Calu3 (cell line): ENCODE measurements at regions not wholly inside any gene's neighbourhood (a gene's known extent, or its start where the extent isn't known, plus 50 kb on each side); places are given as distances from the start of the nearest gene placed in this dataset.

Source experiments
- BruUV-seq: library from RNA; stranded (reverse); fragments of 400-500 nt; replicated peaks from 2 replicates; lab custom pipeline; 2021; lab: Mats Ljungman, UMichigan
- CTCF ChIA-PET: fragments of 300-600 bp; sonication (Branson Sonifier 250); formaldehyde crosslinking; loops from one replicate; lab custom pipeline; 2022; ENCODE audit warnings: antibody characterized with exemption; lab: Charles Lee
- DNase-seq: peaks from one replicate; pipeline ENCODE4 v3.0.0; 2022
- H3K27ac Mint-ChIP-seq: one replicate; pipeline ENCODE4 v1.8.0; 2022; ENCODE audit warnings: mixed read lengths; ENCODE audit not compliant: unreplicated experiment
- H3K27me3 Mint-ChIP-seq: one replicate; pipeline ENCODE4 v1.8.0; 2022; ENCODE audit warnings: mixed read lengths; ENCODE audit not compliant: unreplicated experiment
- H3K36me3 Mint-ChIP-seq: one replicate; pipeline ENCODE4 v1.8.0; 2022; ENCODE audit warnings: mild to moderate bottlenecking, moderate library complexity, mixed read lengths; ENCODE audit not compliant: insufficient read depth, unreplicated experiment
- H3K4me1 Mint-ChIP-seq: one replicate; pipeline ENCODE4 v1.8.0; 2022; ENCODE audit warnings: mild to moderate bottlenecking, low read depth, mixed read lengths; ENCODE audit not compliant: unreplicated experiment
- H3K4me3 Mint-ChIP-seq: one replicate; pipeline ENCODE4 v1.8.0; 2022; ENCODE audit warnings: mild to moderate bottlenecking, low read depth, moderate library complexity, mixed read lengths; ENCODE audit not compliant: unreplicated experiment
- H3K9me3 Mint-ChIP-seq: one replicate; pipeline ENCODE4 v1.8.0; 2022; ENCODE audit warnings: low read depth, mixed read lengths; ENCODE audit not compliant: unreplicated experiment
- CTCF ChIP-seq: fragments of 200-600 bp; IDR thresholded peaks from one replicate; pipeline ENCODE4 v1.8.0; 2022; ENCODE audit warnings: antibody characterized with exemption; ENCODE audit not compliant: unreplicated experiment
- intact Hi-C: fragments of 100-400 bp; cut with micrococcal nuclease; formaldehyde crosslinking; loops from one replicate; pipeline ENCODE4 v1.10.0; 2022; ENCODE audit not compliant: unreplicated experiment

GRCh38 chr12:33718631-33719030 lies 279.0 kb upstream of the SYT10 start:
- intact Hi-C loops = no loop called here
- CTCF ChIA-PET = no interaction called here
- Mint-ChIP-seq H3K36me3 (no peaks in the 10 kb centered on the region), H3K9me3 (no peaks in the 10 kb centered on the region), H3K27me3 (no peaks in the 10 kb centered on the region), H3K4me3 (no peak overlapping the region), H3K4me1 (no peaks in the 10 kb centered on the region), H3K27ac (no peak overlapping the region)
- no peak for TF ChIP-seq CTCF
- DNase-seq = no peak
- no TSS peak for BruUV-seq

- BruUV-seq = no TSS peak
- intact Hi-C loops = no loop called here
- no peak for DNase-seq
- Mint-ChIP-seq H3K4me3 (no peak overlapping the region), H3K4me1 (no peaks in the 10 kb centered on the region), H3K36me3 (no peaks in the 10 kb centered on the region), H3K9me3 (no peaks in the 10 kb centered on the region), H3K27ac (no peak overlapping the region), H3K27me3 (no peaks in the 10 kb centered on the region)
- CTCF ChIA-PET = no interaction called here
- no peak for TF ChIP-seq CTCF
These were observed 281.9 kb upstream of the SYT10 start for GRCh38 chr12:33721561-33721960.

GRCh38 chr12:33724867-33725266 lies 285.2 kb upstream of the SYT10 start:
- H3K9me3 Mint-ChIP-seq = no peaks in the 10 kb centered on the region
- CTCF ChIA-PET = no interaction called here
- no peaks in the 10 kb centered on the region for H3K27me3 Mint-ChIP-seq
- DNase-seq = no peak
- H3K36me3 Mint-ChIP-seq = no peaks in the 10 kb centered on the region
- BruUV-seq = no TSS peak
- H3K27ac Mint-ChIP-seq = no peak overlapping the region
- H3K4me1 Mint-ChIP-seq = no peaks in the 10 kb centered on the region
- no peak overlapping the region for H3K4me3 Mint-ChIP-seq
- no peak for TF ChIP-seq CTCF
- intact Hi-C loops = no loop called here

- no peaks in the 10 kb centered on the region for H3K4me1 Mint-ChIP-seq
- BruUV-seq = no TSS peak
- CTCF ChIA-PET = no interaction called here
- no peak for DNase-seq
- H3K9me3 Mint-ChIP-seq = peaks cover 3% of the 10 kb centered on the region
- H3K27ac Mint-ChIP-seq = no peak overlapping the region
- H3K36me3 Mint-ChIP-seq = no peaks in the 10 kb centered on the region
- no peak overlapping the region for H3K4me3 Mint-ChIP-seq
- no peak for TF ChIP-seq CTCF
- H3K27me3 Mint-ChIP-seq = no peaks in the 10 kb centered on the region
- intact Hi-C loops = no loop called here
These were observed 287.4 kb upstream of the ALG10 start for GRCh38 chr12:33734871-33735270.
